ENCODE measurements at regions not wholly inside any gene's neighbourhood (a gene's known extent, or its start where the extent isn't known, plus 50 kb on each side); places are given as distances from the start of the nearest gene placed in this dataset.

DNA sequence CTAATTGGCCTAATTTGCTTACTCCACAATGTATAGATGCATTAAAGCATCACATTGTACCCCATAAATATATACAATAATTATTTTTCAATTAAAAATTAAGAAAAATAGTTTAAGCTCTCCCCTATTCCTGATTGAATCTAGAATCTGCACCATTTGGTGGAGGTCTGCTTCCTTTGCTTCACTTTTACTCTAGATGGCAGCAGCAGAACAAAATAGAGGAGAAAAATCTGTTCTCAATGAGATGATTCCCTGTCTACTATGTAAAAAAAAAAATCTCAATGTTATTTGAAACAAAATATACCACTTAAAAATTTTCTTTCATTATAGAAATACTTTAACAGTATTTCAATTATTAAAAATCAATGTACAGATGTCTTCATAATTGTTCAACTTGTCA, 109.6 kb upstream of the FXR1 start:
- Histone ChIP-seq H3F3A (ENCODE audit: insufficient read depth, low read depth) (no peaks in the 10 kb centered on the region), H3K27me3 (ENCODE audit: insufficient read depth, low read depth) (no peaks in the 10 kb centered on the region), H3K4me2 (no peak overlapping the region), H3K36me3 (ENCODE audit: low read depth) (no peaks in the 10 kb centered on the region), H3K4me1 (replicated peaks; ENCODE audit: insufficient read depth) (no peaks in the 10 kb centered on the region), H3K9me3 (ENCODE audit: insufficient read depth, low read depth) (no peaks in the 10 kb centered on the region), H3K9me2 (ENCODE audit: insufficient read depth) (no peaks in the 10 kb centered on the region), H3K27ac (no peak overlapping the region), H3K79me2 (ENCODE audit: low read depth) (no peaks in the 10 kb centered on the region), H2AFZ (no peak overlapping the region), H3K4me3 (no peak overlapping the region), H4K20me1 (ENCODE audit: insufficient read depth) (no peaks in the 10 kb centered on the region)
- no peak for DNase-seq
- CTCF ChIA-PET: no interaction called here
- intact Hi-C loops (cut with micrococcal nuclease; ENCODE audit: unreplicated experiment): loop anchor here (1.0 to 10.0 kb wide), 6 partner anchors 182 to 1880 kb away; partner anchors contain the start of gene DNAJC19
- TF ChIP-seq, protein P1, sequence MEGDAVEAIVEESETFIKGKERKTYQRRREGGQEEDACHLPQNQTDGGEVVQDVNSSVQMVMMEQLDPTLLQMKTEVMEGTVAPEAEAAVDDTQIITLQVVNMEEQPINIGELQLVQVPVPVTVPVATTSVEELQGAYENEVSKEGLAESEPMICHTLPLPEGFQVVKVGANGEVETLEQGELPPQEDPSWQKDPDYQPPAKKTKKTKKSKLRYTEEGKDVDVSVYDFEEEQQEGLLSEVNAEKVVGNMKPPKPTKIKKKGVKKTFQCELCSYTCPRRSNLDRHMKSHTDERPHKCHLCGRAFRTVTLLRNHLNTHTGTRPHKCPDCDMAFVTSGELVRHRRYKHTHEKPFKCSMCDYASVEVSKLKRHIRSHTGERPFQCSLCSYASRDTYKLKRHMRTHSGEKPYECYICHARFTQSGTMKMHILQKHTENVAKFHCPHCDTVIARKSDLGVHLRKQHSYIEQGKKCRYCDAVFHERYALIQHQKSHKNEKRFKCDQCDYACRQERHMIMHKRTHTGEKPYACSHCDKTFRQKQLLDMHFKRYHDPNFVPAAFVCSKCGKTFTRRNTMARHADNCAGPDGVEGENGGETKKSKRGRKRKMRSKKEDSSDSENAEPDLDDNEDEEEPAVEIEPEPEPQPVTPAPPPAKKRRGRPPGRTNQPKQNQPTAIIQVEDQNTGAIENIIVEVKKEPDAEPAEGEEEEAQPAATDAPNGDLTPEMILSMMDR (conservative IDR thresholded peaks at IDR 0.05): peak; percentile 70
- TF ChIP-seq EZH2 (IDR thresholded peaks at IDR 0.05; ENCODE audit: low read depth): no peak
- BruUV-seq (replicated peaks): no TSS peak
- POLR2A ChIA-PET (ENCODE audit: unreplicated experiment): no interaction called here

DNA sequence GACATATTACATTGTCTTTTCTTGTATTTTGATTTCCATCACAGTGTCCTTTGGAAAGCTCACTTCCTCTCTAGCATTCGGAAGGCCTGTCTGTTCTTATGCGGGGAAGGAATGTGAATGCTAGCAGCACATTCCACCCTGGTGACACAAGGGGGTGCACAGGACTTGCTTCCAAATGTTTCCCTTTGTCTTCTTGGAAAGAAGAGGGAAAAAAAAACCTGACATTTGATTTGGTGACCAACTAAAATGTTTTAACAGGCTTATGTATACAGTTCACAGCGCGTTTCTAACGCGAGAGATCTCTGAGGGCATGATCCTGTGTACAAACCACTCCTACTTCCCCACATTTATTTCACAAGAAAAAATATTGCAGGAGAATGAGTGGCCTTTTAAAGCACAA, 107.6 kb upstream of the FXR1 start:
- Histone ChIP-seq H3K4me1 (replicated peaks; ENCODE audit: insufficient read depth) (no peaks in the 10 kb centered on the region), H3K4me3 (no peak overlapping the region), H3K79me2 (ENCODE audit: low read depth) (no peaks in the 10 kb centered on the region), H3K36me3 (ENCODE audit: low read depth) (no peaks in the 10 kb centered on the region), H4K20me1 (ENCODE audit: insufficient read depth) (no peaks in the 10 kb centered on the region), H3K27ac (no peak overlapping the region), H3K27me3 (ENCODE audit: insufficient read depth, low read depth) (no peaks in the 10 kb centered on the region), H2AFZ (no peak overlapping the region), H3K9me3 (ENCODE audit: insufficient read depth, low read depth) (no peaks in the 10 kb centered on the region), H3F3A (ENCODE audit: insufficient read depth, low read depth) (no peaks in the 10 kb centered on the region), H3K9me2 (ENCODE audit: insufficient read depth) (no peaks in the 10 kb centered on the region), H3K4me2 (no peak overlapping the region)
- DNase-seq: peak in 1 of 2 experiments; percentile 14
- POLR2A ChIA-PET (ENCODE audit: unreplicated experiment): no interaction called here
- TF ChIP-seq, protein P1 (conservative IDR thresholded peaks at IDR 0.05): no peak; the same call in 1 of the 2 replicates
- TF ChIP-seq EZH2 (IDR thresholded peaks at IDR 0.05; ENCODE audit: low read depth): no peak
- CTCF ChIA-PET: no interaction called here
- BruUV-seq (replicated peaks): no TSS peak
- intact Hi-C loops (cut with micrococcal nuclease; ENCODE audit: unreplicated experiment): loop anchor here (5.0 to 10.0 kb wide), 5 partner anchors 180 to 1810 kb away; partner anchors contain the start of gene DNAJC19

DNA sequence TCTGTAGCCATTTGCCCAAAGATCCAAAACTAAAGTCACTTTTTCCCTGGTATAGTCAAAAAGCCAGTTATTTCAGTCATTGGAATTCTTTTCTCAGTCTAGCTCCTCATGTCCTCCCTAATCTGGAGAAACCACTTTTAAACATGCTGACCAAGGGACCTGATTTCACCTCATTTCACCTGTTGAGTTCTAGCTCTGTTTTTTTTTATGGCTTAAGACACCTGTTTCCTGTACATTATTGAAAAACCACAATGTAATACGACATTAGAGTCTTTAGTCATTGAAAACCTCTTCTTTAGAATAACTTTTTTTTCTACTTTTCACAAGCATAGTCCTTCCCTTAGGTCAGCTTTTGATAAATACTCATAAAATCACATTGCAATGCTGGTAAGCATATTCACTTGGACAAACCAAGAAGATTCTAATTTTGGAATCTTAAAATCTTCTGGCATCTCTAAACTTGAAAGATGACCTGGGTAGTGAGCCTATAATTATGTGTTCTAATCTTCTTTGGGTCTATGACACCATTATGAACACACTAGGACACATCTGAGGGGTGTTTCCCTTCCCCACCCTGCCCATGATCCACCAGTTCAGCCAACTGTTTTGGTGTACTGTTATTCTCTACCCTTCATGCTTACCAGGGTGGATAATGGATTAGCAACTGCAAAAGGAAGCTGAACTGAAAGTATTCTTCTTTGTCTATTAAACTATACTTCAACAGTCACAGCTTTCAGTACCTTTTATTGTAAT, 103.5 kb upstream of the FXR1 start:
- H3F3A ChIP-seq (ENCODE audit: insufficient read depth, low read depth): no peaks in the 10 kb centered on the region
- intact Hi-C loops (cut with micrococcal nuclease; ENCODE audit: unreplicated experiment): loop anchor here (10.0 kb wide), 4 partner anchors 176 to 1806 kb away; partner anchors contain the start of gene DNAJC19
- ChIA-PET CTCF (interaction anchor here (0.6 kb wide), 1 partner anchor 28 kb away, joined by 3 read pairs; no protein-coding TSS in a partner anchor), POLR2A (ENCODE audit: unreplicated experiment) (no interaction called here)
- no peak overlapping the region for H3K4me3 ChIP-seq
- no peaks in the 10 kb centered on the region for H4K20me1 ChIP-seq (ENCODE audit: insufficient read depth)
- no peaks in the 10 kb centered on the region for H3K79me2 ChIP-seq (ENCODE audit: low read depth)
- no peak for TF ChIP-seq EZH2 (IDR thresholded peaks at IDR 0.05; ENCODE audit: low read depth)
- no peaks in the 10 kb centered on the region for H3K36me3 ChIP-seq (ENCODE audit: low read depth)
- H3K27ac ChIP-seq: no peak overlapping the region
- DNase-seq: no peak
- H3K9me3 ChIP-seq (ENCODE audit: insufficient read depth, low read depth): no peaks in the 10 kb centered on the region
- no peaks in the 10 kb centered on the region for H3K27me3 ChIP-seq (ENCODE audit: insufficient read depth, low read depth)
- BruUV-seq (replicated peaks): no TSS peak
- no peaks in the 10 kb centered on the region for H3K4me1 ChIP-seq (replicated peaks; ENCODE audit: insufficient read depth)
- H3K4me2 ChIP-seq: no peak overlapping the region
- no peaks in the 10 kb centered on the region for H3K9me2 ChIP-seq (ENCODE audit: insufficient read depth)
- no peak overlapping the region for H2AFZ ChIP-seq

Measured in PC-9 (cell line).